K562 (cell line): ENCODE measurements at regions not wholly inside any gene's neighbourhood (a gene's known extent, or its start where the extent isn't known, plus 50 kb on each side); places are given as distances from the start of the nearest gene placed in this dataset.

ENCODE experiments used
- ATAC-seq: fragments of 200-7000 bp; cut with Tn5 transposase; 3 replicates; pipeline ENCODE4 v1.9.1; 2020; ENCODE audit warnings: moderate library complexity
- BruUV-seq: library from RNA; stranded (reverse); fragments of 400-500 nt; replicated peaks from 2 replicates; lab custom pipeline; 2021; lab: Mats Ljungman, UMichigan
- CTCF ChIA-PET: fragments of 300-600 bp; formaldehyde crosslinking; extraction: SDS; loops from one replicate; lab custom pipeline; 2021; ENCODE audit warnings: low intra/inter-chr PET ratio; lab: Yijun Ruan, JAX
- POLR2A ChIA-PET: fragments of 300-600, 350-650 bp; sonication (Branson Sonifier 250); formaldehyde crosslinking; extraction: SDS; loops from one replicate; lab custom pipeline; 2021; ENCODE audit warnings: antibody characterized with exemption, inconsistent platforms; lab: Yijun Ruan, JAX
- DNase-seq, 4 experiments: peaks; one replicate each; pipeline versions ENCODE4 v3.0.0 to v3.0.0-alpha.2; 2011 to 2018; ENCODE audit warnings: low spot score in 3 of 4, mixed read lengths in 3 of 4; ENCODE audit errors: extremely low read depth in 1 of 4
- FAIRE-seq: peaks from 2 replicates; lab custom pipeline; 2011; peaks lifted over from hg19 to GRCh38; lab: Jason Lieb, UNC
- H2AFZ ChIP-seq: 2 replicates; pipeline ENCODE4 v1.6.0; 2011; ENCODE audit warnings: low read depth, low read length, control low read depth, inconsistent platforms
- H3K27ac ChIP-seq: fragments of 200-600 bp; 3 replicates; pipeline ENCODE4 v1.8.0; 2011; ENCODE audit warnings: low read depth, mild to moderate bottlenecking, control low read depth, inconsistent platforms, low read length, moderate library complexity, mixed read lengths; ENCODE audit errors: extremely low read depth
- H3K27me3 ChIP-seq, 2 experiments: fragments of 300-600 bp in 1 of 2; 2 replicates in 1 of 2; 3 replicates in 1 of 2; pipeline versions ENCODE4 v1.6.0 to v1.8.0; 2011; ENCODE audit warnings: inconsistent platforms in 2 of 2, low read length in 2 of 2, mild to moderate bottlenecking in 1 of 2, mixed read lengths in 1 of 2, moderate library complexity in 1 of 2; ENCODE audit not compliant: control insufficient read depth in 2 of 2, insufficient read depth in 2 of 2
- H3K36me3 ChIP-seq: fragments of 300-600 bp; 3 replicates; pipeline ENCODE4 v1.8.0; 2011; ENCODE audit warnings: mild to moderate bottlenecking, low read length, inconsistent platforms; ENCODE audit not compliant: control insufficient read depth, insufficient read depth
- H3K4me1 ChIP-seq, 2 experiments: fragments of 200-600 bp in 1 of 2; replicated peaks in 1 of 2; 2 replicates in 1 of 2; 3 replicates in 1 of 2; pipeline versions ENCODE4 v1.5.1 to v1.8.0; 2011; ENCODE audit warnings: inconsistent platforms in 2 of 2, low read length in 2 of 2, mild to moderate bottlenecking in 1 of 2, mixed read lengths in 1 of 2, moderate library complexity in 1 of 2; ENCODE audit not compliant: control insufficient read depth in 2 of 2, insufficient read depth in 2 of 2
- H3K4me2 ChIP-seq: 2 replicates; pipeline ENCODE4 v1.6.1; 2011; ENCODE audit warnings: low read length, control low read depth, inconsistent platforms, mixed read lengths; ENCODE audit not compliant: insufficient read depth
- H3K4me3 ChIP-seq: fragments of 200-600 bp; sonication (generic), shearing (Covaris generic); 2 replicates; pipeline ENCODE4 v1.5.1; 2016; ENCODE audit warnings: control low read depth, inconsistent platforms
- H3K79me2 ChIP-seq: fragments of 200-600 bp; 3 replicates; pipeline ENCODE4 v1.8.0; 2011; ENCODE audit warnings: low read length, inconsistent platforms; ENCODE audit not compliant: control insufficient read depth, insufficient read depth
- H3K9ac ChIP-seq, 2 experiments: 2 replicates each; pipeline versions ENCODE4 v1.6.0 to v1.6.1; 2011; ENCODE audit warnings: low read depth in 2 of 2, low read length in 2 of 2, control low read depth in 1 of 2, inconsistent platforms in 1 of 2, mild to moderate bottlenecking in 1 of 2, mixed read lengths in 1 of 2; ENCODE audit not compliant: insufficient read depth in 1 of 2
- H3K9me1 ChIP-seq: one replicate; pipeline ENCODE4 v1.6.0; 2011; ENCODE audit warnings: inconsistent platforms, mild to moderate bottlenecking, low read length, moderate library complexity; ENCODE audit not compliant: control insufficient read depth, insufficient read depth
- H3K9me3 ChIP-seq: replicated peaks from 2 replicates; pipeline ENCODE4 v1.5.1; 2011; ENCODE audit warnings: low read depth, low read length, inconsistent platforms; ENCODE audit not compliant: control insufficient read depth, insufficient read depth
- H4K20me1 ChIP-seq: replicated peaks from 2 replicates; pipeline ENCODE4 v1.6.1; 2011; ENCODE audit warnings: low read length, inconsistent platforms, mixed read lengths; ENCODE audit not compliant: control insufficient read depth, insufficient read depth
- ARHGAP35 ChIP-seq: fragments of 450-650 bp; IDR thresholded peaks from 2 replicates; pipeline ENCODE4 v1.6.1; 2018; ENCODE audit not compliant: partially characterized antibody
- GABPA ChIP-seq: fragments of 200-800 bp; sonication (Bioruptor generic); conservative IDR thresholded peaks from 2 replicates; pipeline ENCODE4 v1.6.1; 2016; ENCODE audit warnings: low read depth, missing genetic modification characterization, missing compliant biosample characterization
- RFX7 ChIP-seq: fragments of 250-450 bp; sonication (Bioruptor Pico); IDR thresholded peaks from 2 replicates; pipeline ENCODE4 v1.5.1; 2021; ENCODE audit warnings: mild to moderate bottlenecking
- SP2 ChIP-seq: IDR thresholded peaks from 2 replicates; pipeline ENCODE4 v1.6.1; 2011; ENCODE audit warnings: mild to moderate bottlenecking, low read depth, low read length, moderate library complexity; ENCODE audit not compliant: poor library complexity, severe bottlenecking; ENCODE audit errors: extremely low read depth
- UBTF ChIP-seq, 2 experiments: IDR thresholded peaks; 2 replicates each; pipeline ENCODE4 v1.6.1; 2012; ENCODE audit warnings: improper control_type of control experiment in 2 of 2, low read depth in 2 of 2, low read length in 2 of 2, borderline replicate concordance in 1 of 2
- ZNF586 ChIP-seq: fragments of 450-650 bp; formaldehyde crosslinking; conservative IDR thresholded peaks from 2 replicates; pipeline ENCODE4 v1.4.0; 2020; ENCODE audit warnings: mild to moderate bottlenecking, moderate library complexity
- ZSCAN32 ChIP-seq: fragments of 450-650 bp; formaldehyde crosslinking; IDR thresholded peaks from 2 replicates; pipeline ENCODE4 v1.4.0; 2020; ENCODE audit warnings: mild to moderate bottlenecking, moderate library complexity
- WGBS: fragments of 100-300 bp; shearing (Covaris generic); methylation state at CpG from one replicate; pipeline ENCODE4 v1.1.6; 2016; ENCODE audit warnings: low coverage, mixed read lengths; ENCODE audit not compliant: insufficient coverage; ENCODE audit errors: missing lambda C conversion rate; 5-methylcytosine and 5-hydroxymethylcytosine counted together
- in situ Hi-C: fragments of 300-500 bp; cut with MboI; formaldehyde crosslinking; loops from 4 replicates; pipeline ENCODE4 v1.15.0; 2018; ENCODE audit warnings: inconsistent platforms, mixed read lengths
- intact Hi-C: fragments of 100-400 bp; cut with micrococcal nuclease; formaldehyde crosslinking; loops from 2 replicates; pipeline ENCODE4 v1.14.2; 2022
- TF ChIP-seq, protein P1 (sequence below): fragments of 150-350 bp; conservative IDR thresholded peaks from 2 replicates; pipeline ENCODE4 v1.6.1; 2014; ENCODE audit warnings: low read length
- TF ChIP-seq, protein P2 (sequence below): sonication (generic); formaldehyde crosslinking; IDR thresholded peaks from 2 replicates; pipeline ENCODE4 v1.8.1; 2022; ENCODE audit warnings: missing genetic modification reagents
- TF ChIP-seq, protein P3 (sequence below): conservative IDR thresholded peaks from 2 replicates; pipeline ENCODE4 v1.6.1; 2011; ENCODE audit warnings: low read depth, mild to moderate bottlenecking, low read length; ENCODE audit not compliant: control insufficient read depth

GRCh38 chr2:897091-897490, 53.6 kb upstream of the SNTG2 start:
- ChIA-PET POLR2A (no interaction called here), CTCF (no interaction called here)
- Histone ChIP-seq H2AFZ (no peak overlapping the region), H3K36me3 (no peaks in the 10 kb centered on the region), H3K4me2 (no peak overlapping the region), H3K4me1 (peaks cover 0 to 10% of the 10 kb centered on the region in 2 experiments; a peak in 2 of 5 replicates), H3K4me3 (no peak overlapping the region), H3K27me3 (peaks cover 0 to 12% of the 10 kb centered on the region in 2 experiments; a peak in 2 of 5 replicates), H3K9me1 (no peaks in the 10 kb centered on the region), H3K27ac (no peak overlapping the region), H3K9me3 (no peaks in the 10 kb centered on the region), H3K9ac (no peak overlapping the region), H3K79me2 (no peaks in the 10 kb centered on the region), H4K20me1 (no peaks in the 10 kb centered on the region)
- FAIRE-seq, result no peak
- DNase-seq, result no peak
- in situ Hi-C loops, result no loop called here
- no peak for ATAC-seq
- WGBS, result 0% methylated on average over 2 of the region's 2 CpGs
- TF ChIP-seq UBTF (IDR thresholded peaks at IDR 0.05; ENCODE audit: borderline replicate concordance in 1 of 2, low read depth in 2 of 2, low read length in 2 of 2), result no peak
- TF ChIP-seq, protein P1, sequence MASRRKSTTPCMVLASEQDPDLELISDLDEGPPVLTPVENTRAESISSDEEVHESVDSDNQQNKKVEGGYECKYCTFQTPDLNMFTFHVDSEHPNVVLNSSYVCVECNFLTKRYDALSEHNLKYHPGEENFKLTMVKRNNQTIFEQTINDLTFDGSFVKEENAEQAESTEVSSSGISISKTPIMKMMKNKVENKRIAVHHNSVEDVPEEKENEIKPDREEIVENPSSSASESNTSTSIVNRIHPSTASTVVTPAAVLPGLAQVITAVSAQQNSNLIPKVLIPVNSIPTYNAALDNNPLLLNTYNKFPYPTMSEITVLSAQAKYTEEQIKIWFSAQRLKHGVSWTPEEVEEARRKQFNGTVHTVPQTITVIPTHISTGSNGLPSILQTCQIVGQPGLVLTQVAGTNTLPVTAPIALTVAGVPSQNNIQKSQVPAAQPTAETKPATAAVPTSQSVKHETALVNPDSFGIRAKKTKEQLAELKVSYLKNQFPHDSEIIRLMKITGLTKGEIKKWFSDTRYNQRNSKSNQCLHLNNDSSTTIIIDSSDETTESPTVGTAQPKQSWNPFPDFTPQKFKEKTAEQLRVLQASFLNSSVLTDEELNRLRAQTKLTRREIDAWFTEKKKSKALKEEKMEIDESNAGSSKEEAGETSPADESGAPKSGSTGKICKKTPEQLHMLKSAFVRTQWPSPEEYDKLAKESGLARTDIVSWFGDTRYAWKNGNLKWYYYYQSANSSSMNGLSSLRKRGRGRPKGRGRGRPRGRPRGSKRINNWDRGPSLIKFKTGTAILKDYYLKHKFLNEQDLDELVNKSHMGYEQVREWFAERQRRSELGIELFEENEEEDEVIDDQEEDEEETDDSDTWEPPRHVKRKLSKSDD, result no peak
- TF ChIP-seq, protein P2, sequence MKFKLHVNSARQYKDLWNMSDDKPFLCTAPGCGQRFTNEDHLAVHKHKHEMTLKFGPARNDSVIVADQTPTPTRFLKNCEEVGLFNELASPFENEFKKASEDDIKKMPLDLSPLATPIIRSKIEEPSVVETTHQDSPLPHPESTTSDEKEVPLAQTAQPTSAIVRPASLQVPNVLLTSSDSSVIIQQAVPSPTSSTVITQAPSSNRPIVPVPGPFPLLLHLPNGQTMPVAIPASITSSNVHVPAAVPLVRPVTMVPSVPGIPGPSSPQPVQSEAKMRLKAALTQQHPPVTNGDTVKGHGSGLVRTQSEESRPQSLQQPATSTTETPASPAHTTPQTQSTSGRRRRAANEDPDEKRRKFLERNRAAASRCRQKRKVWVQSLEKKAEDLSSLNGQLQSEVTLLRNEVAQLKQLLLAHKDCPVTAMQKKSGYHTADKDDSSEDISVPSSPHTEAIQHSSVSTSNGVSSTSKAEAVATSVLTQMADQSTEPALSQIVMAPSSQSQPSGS (CRISPR knock-in tag), result no peak
- TF ChIP-seq SP2, result no peak
- TF ChIP-seq ARHGAP35, result no peak
- no peak for TF ChIP-seq RFX7 (CRISPR knock-in tag)
- no peak for TF ChIP-seq ZSCAN32
- TF ChIP-seq ZNF586 (CRISPR knock-in tag), result no peak
- TF ChIP-seq, protein P3, sequence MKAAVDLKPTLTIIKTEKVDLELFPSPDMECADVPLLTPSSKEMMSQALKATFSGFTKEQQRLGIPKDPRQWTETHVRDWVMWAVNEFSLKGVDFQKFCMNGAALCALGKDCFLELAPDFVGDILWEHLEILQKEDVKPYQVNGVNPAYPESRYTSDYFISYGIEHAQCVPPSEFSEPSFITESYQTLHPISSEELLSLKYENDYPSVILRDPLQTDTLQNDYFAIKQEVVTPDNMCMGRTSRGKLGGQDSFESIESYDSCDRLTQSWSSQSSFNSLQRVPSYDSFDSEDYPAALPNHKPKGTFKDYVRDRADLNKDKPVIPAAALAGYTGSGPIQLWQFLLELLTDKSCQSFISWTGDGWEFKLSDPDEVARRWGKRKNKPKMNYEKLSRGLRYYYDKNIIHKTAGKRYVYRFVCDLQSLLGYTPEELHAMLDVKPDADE, result no peak
- no peak for TF ChIP-seq GABPA (tag)
- BruUV-seq, result no TSS peak
- intact Hi-C loops, result loop anchor here (5.0 kb wide), 1 partner anchor 180 kb away; no protein-coding TSS in a partner anchor
